ENCODE measurements at regions not wholly inside any gene's neighbourhood (a gene's known extent, or its start where the extent isn't known, plus 50 kb on each side); places are given as distances from the start of the nearest gene placed in this dataset.

DNA sequence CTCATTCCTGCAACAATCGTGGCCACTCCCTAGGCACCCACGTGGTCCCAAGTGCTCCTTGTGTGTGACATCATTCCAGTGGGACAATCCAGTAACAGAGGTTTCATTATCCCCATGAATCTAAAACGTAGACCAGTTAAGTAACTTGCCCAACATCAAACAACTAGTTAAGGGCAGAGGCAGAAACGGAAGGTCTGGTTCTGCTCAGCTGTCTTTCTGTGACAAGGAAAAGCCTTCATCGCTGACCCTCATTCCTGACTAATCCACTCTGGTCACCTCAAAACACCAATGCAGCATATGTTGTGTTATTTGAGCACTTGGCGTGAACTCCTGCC, 261.4 kb upstream of the JARID2 start:
- peaks cover 0 to 11% of the 10 kb centered on the region in 2 donors for H3K4me1 ChIP-seq
- no peak overlapping the region for H3K27ac ChIP-seq
- peak; percentile 60 for DNase-seq (ENCODE audit: low spot score)
- H3K27me3 ChIP-seq, result no peaks in the 10 kb centered on the region
- no peaks in the 10 kb centered on the region for H3K36me3 ChIP-seq
- TF ChIP-seq, protein P1, sequence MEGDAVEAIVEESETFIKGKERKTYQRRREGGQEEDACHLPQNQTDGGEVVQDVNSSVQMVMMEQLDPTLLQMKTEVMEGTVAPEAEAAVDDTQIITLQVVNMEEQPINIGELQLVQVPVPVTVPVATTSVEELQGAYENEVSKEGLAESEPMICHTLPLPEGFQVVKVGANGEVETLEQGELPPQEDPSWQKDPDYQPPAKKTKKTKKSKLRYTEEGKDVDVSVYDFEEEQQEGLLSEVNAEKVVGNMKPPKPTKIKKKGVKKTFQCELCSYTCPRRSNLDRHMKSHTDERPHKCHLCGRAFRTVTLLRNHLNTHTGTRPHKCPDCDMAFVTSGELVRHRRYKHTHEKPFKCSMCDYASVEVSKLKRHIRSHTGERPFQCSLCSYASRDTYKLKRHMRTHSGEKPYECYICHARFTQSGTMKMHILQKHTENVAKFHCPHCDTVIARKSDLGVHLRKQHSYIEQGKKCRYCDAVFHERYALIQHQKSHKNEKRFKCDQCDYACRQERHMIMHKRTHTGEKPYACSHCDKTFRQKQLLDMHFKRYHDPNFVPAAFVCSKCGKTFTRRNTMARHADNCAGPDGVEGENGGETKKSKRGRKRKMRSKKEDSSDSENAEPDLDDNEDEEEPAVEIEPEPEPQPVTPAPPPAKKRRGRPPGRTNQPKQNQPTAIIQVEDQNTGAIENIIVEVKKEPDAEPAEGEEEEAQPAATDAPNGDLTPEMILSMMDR (IDR thresholded peaks at IDR 0.05), result no peak
- H3K4me3 ChIP-seq, result no peak overlapping the region
- H3K9me3 ChIP-seq, result no peaks in the 10 kb centered on the region

DNA sequence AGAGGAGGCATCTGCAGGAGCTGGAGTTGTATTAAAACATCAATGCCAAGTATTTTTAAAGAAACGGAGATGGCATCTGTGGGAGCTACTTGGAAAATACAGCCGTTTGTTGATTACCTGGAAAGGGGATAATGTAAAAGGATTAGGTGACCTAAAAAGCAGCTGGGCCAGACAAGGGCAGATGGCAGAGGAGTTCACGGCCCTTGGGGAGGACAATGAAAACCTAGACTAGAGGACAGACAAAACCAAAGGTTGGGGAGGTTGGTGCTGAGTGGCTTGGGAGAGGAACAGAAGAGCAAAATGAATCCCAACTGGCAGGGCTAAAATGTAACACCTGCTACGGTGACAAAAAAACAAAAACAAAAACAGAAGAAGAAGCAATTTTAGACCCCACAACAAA, 260.5 kb upstream of the JARID2 start:
- TF ChIP-seq, protein P1 (IDR thresholded peaks at IDR 0.05), result no peak
- Histone ChIP-seq H3K9me3 (no peaks in the 10 kb centered on the region), H3K36me3 (no peaks in the 10 kb centered on the region), H3K4me1 (peaks cover 0 to 11% of the 10 kb centered on the region in 2 donors), H3K4me3 (no peak overlapping the region), H3K27me3 (no peaks in the 10 kb centered on the region), H3K27ac (no peak overlapping the region)
- no peak for DNase-seq (ENCODE audit: low spot score)

DNA sequence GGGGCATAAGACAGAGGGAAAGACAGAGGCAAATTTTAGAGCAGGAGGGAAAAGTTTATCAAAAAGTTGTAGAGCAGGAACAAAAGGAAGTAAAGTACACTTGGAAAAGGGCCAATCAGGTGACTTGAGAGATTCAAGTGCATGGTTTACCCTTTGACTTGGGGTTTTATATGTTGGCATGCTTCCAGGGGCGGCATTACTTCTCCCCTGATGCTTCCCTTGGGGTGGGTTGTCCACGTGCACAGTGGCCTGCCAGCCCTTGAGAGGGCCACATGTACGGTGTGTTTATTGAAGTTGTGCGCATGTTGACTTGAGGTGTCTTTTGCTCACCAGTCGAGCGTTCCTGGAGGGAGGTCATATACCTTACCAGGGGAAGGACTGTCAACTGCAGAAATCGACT, 259.5 kb upstream of the JARID2 start:
- no peak overlapping the region for H3K27ac ChIP-seq
- no peaks in the 10 kb centered on the region for H3K36me3 ChIP-seq
- DNase-seq (ENCODE audit: low spot score), result no peak
- H3K27me3 ChIP-seq, result no peaks in the 10 kb centered on the region
- TF ChIP-seq, protein P1 (IDR thresholded peaks at IDR 0.05), result no peak
- H3K4me3 ChIP-seq, result no peak overlapping the region
- peaks cover 0 to 11% of the 10 kb centered on the region in 2 donors for H3K4me1 ChIP-seq
- no peaks in the 10 kb centered on the region for H3K9me3 ChIP-seq

DNA sequence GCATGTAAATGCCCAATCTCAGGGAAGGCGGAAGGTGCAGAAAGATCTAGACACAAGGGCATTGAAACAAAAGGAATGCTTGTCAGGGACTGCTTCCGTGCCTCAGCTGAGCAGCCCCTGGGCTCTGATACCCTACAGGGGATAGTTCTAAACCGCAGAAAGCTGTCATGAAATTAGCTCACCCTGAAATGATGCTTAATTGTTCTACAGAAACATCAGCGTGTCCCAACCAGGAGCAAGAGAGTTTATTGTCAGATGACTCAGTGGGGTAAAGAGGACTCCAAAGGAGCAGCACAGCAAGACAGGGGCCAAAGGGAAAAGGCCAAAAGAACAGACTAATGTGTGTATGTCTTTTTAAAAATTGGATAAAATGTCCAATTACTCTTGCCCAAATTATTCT, 258.4 kb upstream of the JARID2 start:
- H3K36me3 ChIP-seq, result no peaks in the 10 kb centered on the region
- H3K27ac ChIP-seq, result no peak overlapping the region
- peaks cover 0 to 11% of the 10 kb centered on the region in 2 donors for H3K4me1 ChIP-seq
- H3K27me3 ChIP-seq, result no peaks in the 10 kb centered on the region
- no peak for DNase-seq (ENCODE audit: low spot score)
- H3K4me3 ChIP-seq, result no peak overlapping the region
- TF ChIP-seq, protein P1 (IDR thresholded peaks at IDR 0.05), result no peak
- no peaks in the 10 kb centered on the region for H3K9me3 ChIP-seq

DNA sequence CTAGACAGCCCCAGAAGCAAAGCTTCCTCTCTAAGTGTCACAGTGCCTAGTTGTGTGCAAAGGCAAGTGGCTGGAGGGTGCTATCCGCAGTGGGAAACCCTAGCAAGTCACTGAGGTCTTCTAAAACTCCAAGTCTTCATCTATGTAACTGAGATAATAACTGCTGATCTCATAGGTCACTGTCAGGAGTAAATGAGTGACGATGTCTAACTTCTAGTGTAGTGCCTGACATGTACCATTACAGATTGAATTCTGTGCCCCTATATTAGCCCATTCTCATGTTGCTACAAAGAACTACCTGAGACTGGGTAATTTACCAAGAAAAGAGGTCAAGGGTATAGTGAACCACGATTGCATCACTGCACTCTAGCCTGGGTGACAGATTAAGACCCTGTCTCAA, 253.5 kb upstream of the JARID2 start:
- H3K4me3 ChIP-seq, result no peak overlapping the region
- TF ChIP-seq, protein P1 (IDR thresholded peaks at IDR 0.05), result no peak
- no peak overlapping the region for H3K27ac ChIP-seq
- DNase-seq (ENCODE audit: low spot score), result no peak
- no peaks in the 10 kb centered on the region for H3K4me1 ChIP-seq
- no peaks in the 10 kb centered on the region for H3K36me3 ChIP-seq
- no peaks in the 10 kb centered on the region for H3K9me3 ChIP-seq
- no peaks in the 10 kb centered on the region for H3K27me3 ChIP-seq

DNA sequence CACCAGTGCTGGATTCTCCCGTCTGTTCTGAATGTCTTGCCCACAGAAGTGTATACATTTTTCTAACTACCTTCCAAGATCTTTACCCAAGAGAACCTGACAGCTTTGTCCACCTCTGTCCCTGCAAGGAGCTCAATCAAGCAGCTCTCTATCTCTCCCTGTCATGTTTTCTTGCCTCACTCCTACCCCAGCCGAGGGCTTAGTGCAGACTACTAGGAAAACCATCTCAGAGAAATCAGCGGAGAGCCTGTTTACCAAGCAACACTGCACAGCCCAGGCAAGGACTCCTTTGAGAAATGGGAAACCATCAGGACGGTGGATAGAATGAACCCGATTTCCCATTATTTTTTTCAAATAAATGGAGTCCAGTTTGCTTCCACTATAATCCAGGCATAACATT, 250.7 kb upstream of the JARID2 start:
- H3K4me3 ChIP-seq, result no peak overlapping the region
- H3K36me3 ChIP-seq, result no peaks in the 10 kb centered on the region
- no peaks in the 10 kb centered on the region for H3K9me3 ChIP-seq
- DNase-seq (ENCODE audit: low spot score), result no peak
- no peaks in the 10 kb centered on the region for H3K27me3 ChIP-seq
- TF ChIP-seq, protein P1 (IDR thresholded peaks at IDR 0.05), result no peak
- no peaks in the 10 kb centered on the region for H3K4me1 ChIP-seq
- H3K27ac ChIP-seq, result no peak overlapping the region

Data from right atrium auricular region (tissue), 2 donors.